HepG2 (cell line): ENCODE measurements at regions not wholly inside any gene's neighbourhood (a gene's known extent, or its start where the extent isn't known, plus 50 kb on each side); places are given as distances from the start of the nearest gene placed in this dataset.

Experiments used
- ATAC-seq: fragments of 200-7000 bp; cut with Tn5 transposase; 3 replicates; pipeline ENCODE4 v1.9.1; 2020; ENCODE audit warnings: mild to moderate bottlenecking, moderate library complexity
- BruUV-seq: library from RNA; stranded (reverse); fragments of 400-500 nt; replicated peaks from 2 replicates; lab custom pipeline; 2021; lab: Mats Ljungman, UMichigan
- CTCF ChIA-PET: fragments of 300-600 bp; formaldehyde crosslinking; extraction: SDS; loops from one replicate; lab custom pipeline; 2021; ENCODE audit warnings: low total read pairs, inconsistent platforms, low intra/inter-chr PET ratio; lab: Yijun Ruan, JAX
- POLR2A ChIA-PET: fragments of 350-600 bp; sonication (Branson Sonifier 250); formaldehyde crosslinking; loops from one replicate; lab custom pipeline; 2020; ENCODE audit warnings: antibody characterized with exemption, inconsistent platforms; lab: Yijun Ruan, JAX
- DNase-seq: peaks from one replicate; pipeline ENCODE4 v3.0.0-alpha.2; 2015; ENCODE audit warnings: low spot score
- FAIRE-seq: peaks from 3 replicates; lab custom pipeline; 2011; peaks lifted over from hg19 to GRCh38; lab: Jason Lieb, UNC
- H2AFZ ChIP-seq: one replicate; pipeline ENCODE4 v1.6.1; 2011; ENCODE audit warnings: low read length, inconsistent platforms
- H3K27ac ChIP-seq: fragments of 300-600 bp; 3 replicates; pipeline ENCODE4 v1.8.0; 2011; ENCODE audit warnings: mixed run types, mild to moderate bottlenecking, mixed read lengths, low read length, inconsistent platforms; ENCODE audit not compliant: insufficient read depth; ENCODE audit errors: extremely low read length
- H3K27me3 ChIP-seq, 2 experiments: fragments of 200-600 bp in 1 of 2; 2 replicates in 1 of 2; 3 replicates in 1 of 2; pipeline versions ENCODE4 v1.6.0 to v1.8.0; 2011; ENCODE audit warnings: low read length in 2 of 2, mild to moderate bottlenecking in 2 of 2, moderate library complexity in 2 of 2, inconsistent platforms in 1 of 2; ENCODE audit not compliant: insufficient read depth in 2 of 2, control insufficient read depth in 1 of 2
- H3K36me3 ChIP-seq, 2 experiments: fragments of 200-600 bp in 1 of 2; replicated peaks in 1 of 2; 2 replicates in 1 of 2; 3 replicates in 1 of 2; pipeline versions ENCODE4 v1.5.1 to v1.8.0; 2011; ENCODE audit warnings: low read length in 2 of 2, inconsistent platforms in 1 of 2; ENCODE audit not compliant: insufficient read depth in 2 of 2, control insufficient read depth in 1 of 2
- H3K4me1 ChIP-seq: 2 replicates; pipeline ENCODE4 v1.5.1; 2012; ENCODE audit warnings: low read length, inconsistent platforms; ENCODE audit not compliant: insufficient read depth
- H3K4me2 ChIP-seq: 2 replicates; pipeline ENCODE4 v1.6.0; 2011; ENCODE audit warnings: low read depth, low read length, inconsistent platforms
- H3K4me3 ChIP-seq, 3 experiments: fragments of 200-600 bp in 1 of 3; sonication (generic), shearing (Covaris generic) in 1 of 3; replicated peaks in 1 of 3; 2 replicates each; pipeline ENCODE4 v1.5.1; 2011 to 2016; ENCODE audit warnings: low read length in 3 of 3, inconsistent platforms in 2 of 3, low read depth in 2 of 3, mild to moderate bottlenecking in 2 of 3, control low read depth in 1 of 3, mixed read lengths in 1 of 3; ENCODE audit not compliant: insufficient read depth in 1 of 3
- H3K79me2 ChIP-seq: one replicate; pipeline ENCODE4 v1.6.1; 2011; ENCODE audit warnings: low read length, inconsistent platforms; ENCODE audit not compliant: insufficient read depth
- H3K9ac ChIP-seq: 2 replicates; pipeline ENCODE4 v1.6.0; 2011; ENCODE audit warnings: mild to moderate bottlenecking, low read depth, low read length, inconsistent platforms; ENCODE audit not compliant: insufficient read depth
- H3K9me3 ChIP-seq: 2 replicates; pipeline ENCODE4 v1.5.1; 2012; ENCODE audit warnings: mild to moderate bottlenecking, low read length
- H4K20me1 ChIP-seq: 2 replicates; pipeline ENCODE4 v1.6.0; 2011; ENCODE audit warnings: inconsistent platforms, mild to moderate bottlenecking, low read length, moderate library complexity; ENCODE audit not compliant: insufficient read depth
- ADNP ChIP-seq: sonication (generic); formaldehyde crosslinking; IDR thresholded peaks from 2 replicates; pipeline ENCODE4 v1.4.0; 2020; ENCODE audit warnings: missing genetic modification reagents
- CSRNP1 ChIP-seq: sonication (generic); formaldehyde crosslinking; IDR thresholded peaks from 2 replicates; pipeline ENCODE4 v1.8.1; 2023; ENCODE audit warnings: mild to moderate bottlenecking, missing genetic modification reagents
- DDIT3 ChIP-seq: sonication (generic); formaldehyde crosslinking; IDR thresholded peaks from 2 replicates; pipeline ENCODE4 v1.4.0; 2020; ENCODE audit warnings: mild to moderate bottlenecking, missing genetic modification reagents
- E2F1 ChIP-seq: sonication (generic); formaldehyde crosslinking; IDR thresholded peaks from 2 replicates; pipeline ENCODE4 v1.5.0; 2020; ENCODE audit warnings: missing genetic modification reagents
- HOXA3 ChIP-seq: sonication (generic); formaldehyde crosslinking; IDR thresholded peaks from 2 replicates; pipeline ENCODE4 v1.5.0; 2020; ENCODE audit warnings: missing genetic modification reagents
- HOXA5 ChIP-seq: sonication (generic); formaldehyde crosslinking; IDR thresholded peaks from 2 replicates; pipeline ENCODE4 v1.4.0; 2020; ENCODE audit warnings: missing genetic modification reagents
- KLF6 ChIP-seq: IDR thresholded peaks from 2 replicates; pipeline ENCODE4 v1.8.0; 2016; ENCODE audit warnings: missing biosample characterization, missing genetic modification reagents
- MEIS1 ChIP-seq: sonication (generic); formaldehyde crosslinking; IDR thresholded peaks from 2 replicates; pipeline ENCODE4 v1.9.0; 2021; ENCODE audit warnings: mild to moderate bottlenecking, missing genetic modification reagents, moderate library complexity, borderline replicate concordance
- MIER3 ChIP-seq: IDR thresholded peaks from 2 replicates; pipeline ENCODE4 v1.6.1; 2016; ENCODE audit warnings: missing compliant biosample characterization, borderline replicate concordance
- ZBTB43 ChIP-seq: sonication (generic); formaldehyde crosslinking; conservative IDR thresholded peaks from 2 replicates; pipeline ENCODE4 v1.4.0; 2020; ENCODE audit warnings: missing genetic modification reagents
- ZNF136 ChIP-seq: sonication (generic); formaldehyde crosslinking; IDR thresholded peaks from 2 replicates; pipeline ENCODE4 v1.8.1; 2022; ENCODE audit warnings: low read depth, mild to moderate bottlenecking, moderate library complexity, missing genetic modification reagents
- ZNF232 ChIP-seq: sonication (generic); formaldehyde crosslinking; IDR thresholded peaks from 2 replicates; pipeline ENCODE4 v1.4.0; 2020; ENCODE audit warnings: missing genetic modification reagents, borderline replicate concordance
- ZNF382 ChIP-seq: sonication (generic); formaldehyde crosslinking; IDR thresholded peaks from 2 replicates; pipeline ENCODE4 v1.5.0; 2020; ENCODE audit warnings: missing genetic modification reagents, mild to moderate bottlenecking, borderline replicate concordance
- ZNF597 ChIP-seq: sonication (generic); formaldehyde crosslinking; IDR thresholded peaks from 2 replicates; pipeline ENCODE4 v1.5.0; 2020; ENCODE audit warnings: missing genetic modification reagents
- ZNF776 ChIP-seq: sonication (generic); formaldehyde crosslinking; IDR thresholded peaks from 2 replicates; pipeline ENCODE4 v1.4.0; 2020; ENCODE audit warnings: mild to moderate bottlenecking, missing genetic modification reagents
- WGBS: methylation state at CpG from one replicate; pipeline ENCODE4 v1.1.6; 2017; ENCODE audit warnings: low lambda C conversion rate; 5-methylcytosine and 5-hydroxymethylcytosine counted together
- in situ Hi-C: cut with HindIII; loops from 2 replicates; pipeline ENCODE4 v1.10.0; 2017; ENCODE audit warnings: low pct_unique_long_range_greater_than_20kb; ENCODE audit not compliant: extremely low pct_ligation_motif_present
- intact Hi-C: fragments of 100-400 bp; cut with micrococcal nuclease; formaldehyde crosslinking; loops from one replicate; pipeline ENCODE4 v1.10.0; 2022; ENCODE audit not compliant: unreplicated experiment

- intact Hi-C loops: no loop called here
- Histone ChIP-seq H3K4me1 (no peaks in the 10 kb centered on the region), H3K36me3 (no peaks in the 10 kb centered on the region), H3K4me3 (no peak overlapping the region), H3K9me3 (no peaks in the 10 kb centered on the region), H4K20me1 (no peaks in the 10 kb centered on the region), H3K79me2 (no peaks in the 10 kb centered on the region), H3K9ac (no peak overlapping the region), H3K27me3 (peaks cover 0 to 20% of the 10 kb centered on the region in 2 experiments; a peak in 1 of 5 replicates), H2AFZ (no peak overlapping the region), H3K4me2 (no peak overlapping the region), H3K27ac (no peak overlapping the region)
- TF ChIP-seq ZNF597 (CRISPR knock-in tag): no peak
- TF ChIP-seq ZNF382 (CRISPR knock-in tag): no peak
- TF ChIP-seq ZBTB43 (CRISPR knock-in tag): no peak
- TF ChIP-seq ADNP (CRISPR knock-in tag): no peak
- no peak for TF ChIP-seq HOXA3 (CRISPR knock-in tag)
- TF ChIP-seq KLF6 (CRISPR knock-in tag): no peak
- TF ChIP-seq MEIS1 (CRISPR knock-in tag): no peak
- no peak for TF ChIP-seq ZNF136 (CRISPR knock-in tag)
- TF ChIP-seq E2F1 (CRISPR knock-in tag): no peak
- no peak for TF ChIP-seq ZNF232
- TF ChIP-seq MIER3: no peak
- no peak for TF ChIP-seq CSRNP1
- TF ChIP-seq ZNF776: no peak
- no peak for TF ChIP-seq DDIT3
- no peak for TF ChIP-seq HOXA5
- ATAC-seq (no peak), DNase-seq (no peak), FAIRE-seq (no peak)
- ChIA-PET CTCF (no interaction called here), POLR2A (no interaction called here)
- in situ Hi-C loops: no loop called here
- no TSS peak for BruUV-seq
- 39% methylated on average over 3 of the region's 4 CpGs for WGBS
Measured at GRCh38 chr16:54456291-54456690, 169.7 kb upstream of the IRX3 start.
